Activated CD4-positive, alpha-beta T cell treated with anti-CD3 and anti-CD28 coated beads, Interleukin-2, amount 50 U/mL, for 1 hour (primary cell): ENCODE measurements at regions not wholly inside any gene's neighbourhood (a gene's known extent, or its start where the extent isn't known, plus 50 kb on each side); places are given as distances from the start of the nearest gene placed in this dataset.

Experiments used
- DNase-seq: peaks from one replicate; pipeline ENCODE4 v3.0.0-alpha.2; 2020

- no peak for DNase-seq
Observed at GRCh38 chr22:47292546-47293320, 530.3 kb downstream of the TBC1D22A start.

- no peak for DNase-seq
Observed at GRCh38 chr22:47291565-47292495, 529.4 kb downstream of the TBC1D22A start.

- no peak for DNase-seq
Observed at GRCh38 chr22:47290706-47291430, 528.4 kb downstream of the TBC1D22A start.

GRCh38 chr22:47289336-47289985 is 527.0 kb downstream of the TBC1D22A start:
- no peak for DNase-seq

- no peak for DNase-seq
Observed at GRCh38 chr22:47288680-47289079, 526.2 kb downstream of the TBC1D22A start.

GRCh38 chr22:47287516-47287915 is 525.1 kb downstream of the TBC1D22A start:
- DNase-seq: no peak

- no peak for DNase-seq
Observed at GRCh38 chr22:47286590-47286989, 524.1 kb downstream of the TBC1D22A start.

- no peak for DNase-seq
Observed at GRCh38 chr22:47285981-47286380, 523.5 kb downstream of the TBC1D22A start.

GRCh38 chr22:47284822-47285221 is 522.4 kb downstream of the TBC1D22A start:
- no peak for DNase-seq

GRCh38 chr22:47284360-47284759 is 521.9 kb downstream of the TBC1D22A start:
- DNase-seq: no peak

- no peak for DNase-seq
Observed at GRCh38 chr22:47283616-47284270, 521.3 kb downstream of the TBC1D22A start.

GRCh38 chr22:47282851-47283250 is 520.4 kb downstream of the TBC1D22A start:
- no peak for DNase-seq

- DNase-seq: no peak
Observed at GRCh38 chr22:47282366-47282765, 519.9 kb downstream of the TBC1D22A start.

GRCh38 chr22:47281126-47282106 is 519.0 kb downstream of the TBC1D22A start:
- no peak for DNase-seq

- DNase-seq: no peak
Observed at GRCh38 chr22:47280301-47280700, 517.9 kb downstream of the TBC1D22A start.

GRCh38 chr22:47279746-47280145 is 517.3 kb downstream of the TBC1D22A start:
- DNase-seq: no peak

- no peak for DNase-seq
Observed at GRCh38 chr22:47279337-47279736, 516.9 kb downstream of the TBC1D22A start.

GRCh38 chr22:47278655-47279054 is 516.2 kb downstream of the TBC1D22A start:
- DNase-seq: no peak

- no peak for DNase-seq
Observed at GRCh38 chr22:47277531-47277930, 515.1 kb downstream of the TBC1D22A start.

- DNase-seq: no peak
Observed at GRCh38 chr22:47276991-47277390, 514.5 kb downstream of the TBC1D22A start.

- DNase-seq: no peak
Observed at GRCh38 chr22:47276450-47276820, 514.0 kb downstream of the TBC1D22A start.
